HCT116 (cell line): ENCODE measurements at regions not wholly inside any gene's neighbourhood (a gene's known extent, or its start where the extent isn't known, plus 50 kb on each side); places are given as distances from the start of the nearest gene placed in this dataset.

Source experiments
- CTCF ChIP-seq, 3 experiments: fragments of 200-600 bp in 1 of 3; sonication (generic) in 1 of 3; IDR thresholded peaks in 2 of 3; conservative IDR thresholded peaks in 1 of 3; 2 replicates each; pipeline ENCODE4 v1.5.1; 2012 to 2017; ENCODE audit warnings: low read depth in 2 of 3, low read length in 2 of 3, antibody characterized with exemption in 1 of 3, borderline replicate concordance in 1 of 3, control low read depth in 1 of 3, mild to moderate bottlenecking in 1 of 3, mixed read lengths in 1 of 3, mixed run types in 1 of 3, moderate library complexity in 1 of 3; ENCODE audit not compliant: insufficient read depth in 1 of 3
- POLR2A ChIP-seq: IDR thresholded peaks from 2 replicates; pipeline ENCODE4 v1.7.0; 2011; ENCODE audit warnings: borderline replicate concordance; ENCODE audit not compliant: insufficient read depth, insufficient read length; ENCODE audit errors: extremely low read depth
- POLR2AphosphoS5 ChIP-seq: IDR thresholded peaks from 2 replicates; pipeline ENCODE4 v1.6.1; 2011; ENCODE audit warnings: mild to moderate bottlenecking, low read depth, low read length, moderate library complexity
- RAD21 ChIP-seq: IDR thresholded peaks from 2 replicates; pipeline ENCODE4 v1.6.1; 2012; ENCODE audit warnings: low read depth, mild to moderate bottlenecking
- ZNF274 ChIP-seq: fragments of 200-500 bp; sonication (Bioruptor generic); IDR thresholded peaks from 2 replicates; pipeline ENCODE4 v1.6.1; 2014; ENCODE audit warnings: mild to moderate bottlenecking, low read depth, low read length, inconsistent platforms
- TF ChIP-seq, protein P1 (sequence below): IDR thresholded peaks from 2 replicates; pipeline ENCODE4 v1.6.1; 2012; ENCODE audit warnings: low read depth

DNA sequence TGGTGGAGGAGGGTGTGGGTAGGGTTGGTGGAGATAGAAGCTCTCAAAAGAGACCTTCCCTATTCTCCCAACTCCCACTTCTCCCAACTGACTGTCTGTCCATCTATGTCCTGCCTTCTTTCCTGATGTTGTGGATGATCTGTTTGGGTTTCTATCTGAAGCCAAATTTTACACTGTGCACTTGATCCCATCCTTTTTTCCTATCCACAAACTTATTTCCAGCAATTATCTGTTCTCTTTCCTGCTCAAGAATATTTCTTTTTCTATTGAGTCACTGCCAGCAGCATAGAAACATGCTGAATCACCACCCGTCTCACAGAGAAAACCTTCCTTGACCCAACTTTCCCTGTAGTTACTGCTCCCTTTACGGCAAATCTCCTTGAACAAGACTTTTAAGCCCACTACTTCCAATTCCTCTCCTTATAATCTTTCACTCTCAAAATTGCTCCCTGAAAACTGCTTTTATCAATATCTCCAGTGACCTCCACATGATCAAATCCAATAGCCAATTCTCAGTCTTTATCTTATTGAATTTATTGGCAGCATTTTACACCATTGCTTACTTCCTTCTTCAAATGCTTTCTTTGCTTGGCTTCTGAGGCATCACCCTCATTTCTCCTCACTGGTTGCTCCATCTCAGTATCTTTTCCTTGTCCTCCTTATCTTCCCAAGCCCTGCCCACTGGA, 141.2 kb upstream of the SLC7A14 start:
- no peak for TF ChIP-seq POLR2A
- no peak for TF ChIP-seq CTCF (IDR thresholded peaks at IDR 0.05 in 2 of 3, conservative IDR thresholded peaks at IDR 0.05 in 1 of 3; ENCODE audit: borderline replicate concordance in 1 of 3, insufficient read depth in 1 of 3, low read depth in 2 of 3, low read length in 2 of 3)
- no peak for TF ChIP-seq POLR2AphosphoS5
- TF ChIP-seq, protein P1, sequence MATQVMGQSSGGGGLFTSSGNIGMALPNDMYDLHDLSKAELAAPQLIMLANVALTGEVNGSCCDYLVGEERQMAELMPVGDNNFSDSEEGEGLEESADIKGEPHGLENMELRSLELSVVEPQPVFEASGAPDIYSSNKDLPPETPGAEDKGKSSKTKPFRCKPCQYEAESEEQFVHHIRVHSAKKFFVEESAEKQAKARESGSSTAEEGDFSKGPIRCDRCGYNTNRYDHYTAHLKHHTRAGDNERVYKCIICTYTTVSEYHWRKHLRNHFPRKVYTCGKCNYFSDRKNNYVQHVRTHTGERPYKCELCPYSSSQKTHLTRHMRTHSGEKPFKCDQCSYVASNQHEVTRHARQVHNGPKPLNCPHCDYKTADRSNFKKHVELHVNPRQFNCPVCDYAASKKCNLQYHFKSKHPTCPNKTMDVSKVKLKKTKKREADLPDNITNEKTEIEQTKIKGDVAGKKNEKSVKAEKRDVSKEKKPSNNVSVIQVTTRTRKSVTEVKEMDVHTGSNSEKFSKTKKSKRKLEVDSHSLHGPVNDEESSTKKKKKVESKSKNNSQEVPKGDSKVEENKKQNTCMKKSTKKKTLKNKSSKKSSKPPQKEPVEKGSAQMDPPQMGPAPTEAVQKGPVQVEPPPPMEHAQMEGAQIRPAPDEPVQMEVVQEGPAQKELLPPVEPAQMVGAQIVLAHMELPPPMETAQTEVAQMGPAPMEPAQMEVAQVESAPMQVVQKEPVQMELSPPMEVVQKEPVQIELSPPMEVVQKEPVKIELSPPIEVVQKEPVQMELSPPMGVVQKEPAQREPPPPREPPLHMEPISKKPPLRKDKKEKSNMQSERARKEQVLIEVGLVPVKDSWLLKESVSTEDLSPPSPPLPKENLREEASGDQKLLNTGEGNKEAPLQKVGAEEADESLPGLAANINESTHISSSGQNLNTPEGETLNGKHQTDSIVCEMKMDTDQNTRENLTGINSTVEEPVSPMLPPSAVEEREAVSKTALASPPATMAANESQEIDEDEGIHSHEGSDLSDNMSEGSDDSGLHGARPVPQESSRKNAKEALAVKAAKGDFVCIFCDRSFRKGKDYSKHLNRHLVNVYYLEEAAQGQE, result no peak
- no peak for TF ChIP-seq RAD21
- no peak for TF ChIP-seq ZNF274
